ENCODE measurements at regions not wholly inside any gene's neighbourhood (a gene's known extent, or its start where the extent isn't known, plus 50 kb on each side); places are given as distances from the start of the nearest gene placed in this dataset.

GRCh38 chr5:107271682-107272350, 398.9 kb downstream of the EFNA5 start:
- TF ChIP-seq CTCF (IDR thresholded peaks at IDR 0.05) (no peak), POLR2A (IDR thresholded peaks at IDR 0.05) (no peak)
- intact Hi-C loops (cut with DNase I), result no loop called here
- no peak for DNase-seq
- no peak overlapping the region for H3K27ac ChIP-seq
- no peak for ATAC-seq
- WGBS, 4 donors, result 91 to 97% (median 93%) methylated on average over 1 of the region's 1 CpG
- H3K36me3 ChIP-seq, result no peaks in the 10 kb centered on the region
- no peaks in the 10 kb centered on the region for H3K4me1 ChIP-seq
- H3K27me3 ChIP-seq, result no peaks in the 10 kb centered on the region
- H3K4me3 ChIP-seq, result no peak overlapping the region
- no peaks in the 10 kb centered on the region for H3K9me3 ChIP-seq

GRCh38 chr5:107270561-107270960, 400.2 kb downstream of the EFNA5 start:
- no peaks in the 10 kb centered on the region for H3K9me3 ChIP-seq
- WGBS, 4 donors, result 74 to 86% (median 86%) methylated on average over 1 of the region's 1 CpG
- no peak for DNase-seq
- no peaks in the 10 kb centered on the region for H3K36me3 ChIP-seq
- intact Hi-C loops (cut with DNase I), result no loop called here
- no peak overlapping the region for H3K4me3 ChIP-seq
- H3K27ac ChIP-seq, result no peak overlapping the region
- H3K27me3 ChIP-seq, result no peaks in the 10 kb centered on the region
- ATAC-seq, result no peak
- H3K4me1 ChIP-seq, result no peaks in the 10 kb centered on the region
- TF ChIP-seq CTCF (IDR thresholded peaks at IDR 0.05) (no peak), POLR2A (IDR thresholded peaks at IDR 0.05) (no peak)

- no peak for ATAC-seq
- intact Hi-C loops (cut with DNase I), result no loop called here
- no peak for DNase-seq
- Histone ChIP-seq H3K27ac (no peak overlapping the region), H3K4me3 (no peak overlapping the region), H3K36me3 (no peaks in the 10 kb centered on the region), H3K4me1 (no peaks in the 10 kb centered on the region), H3K9me3 (no peaks in the 10 kb centered on the region), H3K27me3 (no peaks in the 10 kb centered on the region)
- WGBS, 4 donors, result 81 to 87% (median 82%) methylated on average over 2 of the region's 2 CpGs
- TF ChIP-seq CTCF (IDR thresholded peaks at IDR 0.05) (no peak), POLR2A (IDR thresholded peaks at IDR 0.05) (no peak)
Measured at GRCh38 chr5:107269678-107270077, 401.1 kb downstream of the EFNA5 start.

DNA sequence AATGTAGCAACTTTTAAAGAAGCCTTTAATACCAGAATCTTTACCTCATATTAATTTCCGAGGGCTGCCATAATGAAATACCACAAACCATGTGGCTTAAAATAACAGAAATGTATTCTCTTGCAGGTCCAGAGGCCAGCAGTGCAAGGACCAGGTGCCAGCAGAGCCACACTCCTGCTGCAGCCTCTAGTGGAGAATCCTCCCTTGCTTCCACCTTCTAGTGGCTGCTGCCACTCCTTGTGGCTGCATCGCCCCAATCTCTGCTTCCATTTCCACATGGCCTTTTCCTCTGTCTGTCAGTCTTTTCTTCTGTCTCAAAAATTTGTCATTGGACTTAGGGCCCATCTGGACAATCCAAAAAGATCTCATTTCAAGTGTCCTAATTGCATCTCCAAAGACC, 401.5 kb downstream of the EFNA5 start:
- ATAC-seq (no peak), DNase-seq (no peak)
- no peaks in the 10 kb centered on the region for H3K36me3 ChIP-seq
- H3K27ac ChIP-seq, result no peak overlapping the region
- H3K27me3 ChIP-seq, result no peaks in the 10 kb centered on the region
- no peaks in the 10 kb centered on the region for H3K4me1 ChIP-seq
- H3K9me3 ChIP-seq, result no peaks in the 10 kb centered on the region
- intact Hi-C loops (cut with DNase I), result no loop called here
- no peak overlapping the region for H3K4me3 ChIP-seq
- TF ChIP-seq CTCF (IDR thresholded peaks at IDR 0.05) (no peak), POLR2A (IDR thresholded peaks at IDR 0.05) (no peak)
- 83 to 88% (median 87%) methylated on average over 2 of the region's 2 CpGs for WGBS, 4 donors
